BE2C (cell line): ENCODE measurements at regions not wholly inside any gene's neighbourhood (a gene's known extent, or its start where the extent isn't known, plus 50 kb on each side); places are given as distances from the start of the nearest gene placed in this dataset.
A peak's percentile ranks its signal among the peaks of the same experiment; 100 is the strongest.

Source experiments
- DNase-seq: peaks from one replicate; pipeline ENCODE4 v3.0.0-alpha.2; 2020
- H3K27me3 ChIP-seq: fragments of 250-450 bp; sonication (Bioruptor Pico); 2 replicates; pipeline ENCODE4 v1.5.1; 2020; ENCODE audit warnings: mild to moderate bottlenecking
- H3K36me3 ChIP-seq: fragments of 250-450 bp; sonication (Bioruptor Pico); 2 replicates; pipeline ENCODE4 v1.5.1; 2020; ENCODE audit warnings: mild to moderate bottlenecking
- H3K4me1 ChIP-seq: fragments of 250-450 bp; sonication (Bioruptor Pico); 2 replicates; pipeline ENCODE4 v1.5.1; 2020
- H3K4me3 ChIP-seq: 2 replicates; pipeline ENCODE4 v1.5.1; 2011; ENCODE audit warnings: low read depth, low read length
- H3K9me3 ChIP-seq: fragments of 250-450 bp; sonication (Bioruptor Pico); 2 replicates; pipeline ENCODE4 v1.5.1; 2020
- TF ChIP-seq, protein P1 (sequence below): IDR thresholded peaks from 2 replicates; pipeline ENCODE4 v1.5.1; 2012; ENCODE audit warnings: mild to moderate bottlenecking, low read depth, low read length

DNA sequence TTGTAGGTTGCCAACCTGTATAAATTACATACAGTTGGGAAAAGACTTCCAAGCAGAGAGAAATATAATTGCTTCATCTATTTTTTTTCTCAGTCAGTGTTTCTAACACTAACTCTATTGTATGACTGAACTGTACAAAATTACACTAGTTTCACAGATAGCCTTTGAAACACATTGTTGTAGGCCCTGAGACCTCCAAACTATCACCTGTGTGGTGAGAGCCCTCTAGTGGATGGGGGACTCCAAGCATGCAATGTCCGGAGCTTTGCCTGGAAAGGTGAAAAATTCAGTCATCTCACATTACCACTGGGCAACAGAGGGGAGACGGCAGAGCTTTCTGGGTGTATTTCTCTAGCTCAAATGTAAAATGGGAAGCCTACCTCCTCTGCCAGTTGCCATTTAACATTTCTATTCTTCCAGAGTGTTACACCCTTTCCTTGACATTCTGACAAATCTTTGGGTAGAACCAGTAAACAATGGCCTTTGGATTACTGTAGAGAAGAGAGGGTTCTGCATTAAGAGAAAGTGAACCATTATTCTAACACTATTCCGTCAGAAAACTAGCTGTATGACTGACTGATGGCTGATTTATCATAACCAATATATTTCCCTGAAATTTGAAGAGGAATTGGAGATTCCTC lies 212.2 kb downstream of the LYPLAL1 start:
- TF ChIP-seq, protein P1, sequence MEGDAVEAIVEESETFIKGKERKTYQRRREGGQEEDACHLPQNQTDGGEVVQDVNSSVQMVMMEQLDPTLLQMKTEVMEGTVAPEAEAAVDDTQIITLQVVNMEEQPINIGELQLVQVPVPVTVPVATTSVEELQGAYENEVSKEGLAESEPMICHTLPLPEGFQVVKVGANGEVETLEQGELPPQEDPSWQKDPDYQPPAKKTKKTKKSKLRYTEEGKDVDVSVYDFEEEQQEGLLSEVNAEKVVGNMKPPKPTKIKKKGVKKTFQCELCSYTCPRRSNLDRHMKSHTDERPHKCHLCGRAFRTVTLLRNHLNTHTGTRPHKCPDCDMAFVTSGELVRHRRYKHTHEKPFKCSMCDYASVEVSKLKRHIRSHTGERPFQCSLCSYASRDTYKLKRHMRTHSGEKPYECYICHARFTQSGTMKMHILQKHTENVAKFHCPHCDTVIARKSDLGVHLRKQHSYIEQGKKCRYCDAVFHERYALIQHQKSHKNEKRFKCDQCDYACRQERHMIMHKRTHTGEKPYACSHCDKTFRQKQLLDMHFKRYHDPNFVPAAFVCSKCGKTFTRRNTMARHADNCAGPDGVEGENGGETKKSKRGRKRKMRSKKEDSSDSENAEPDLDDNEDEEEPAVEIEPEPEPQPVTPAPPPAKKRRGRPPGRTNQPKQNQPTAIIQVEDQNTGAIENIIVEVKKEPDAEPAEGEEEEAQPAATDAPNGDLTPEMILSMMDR, result peak; percentile 90
- H3K4me1 ChIP-seq, result no peaks in the 10 kb centered on the region
- peak; percentile 57 for DNase-seq

DNA sequence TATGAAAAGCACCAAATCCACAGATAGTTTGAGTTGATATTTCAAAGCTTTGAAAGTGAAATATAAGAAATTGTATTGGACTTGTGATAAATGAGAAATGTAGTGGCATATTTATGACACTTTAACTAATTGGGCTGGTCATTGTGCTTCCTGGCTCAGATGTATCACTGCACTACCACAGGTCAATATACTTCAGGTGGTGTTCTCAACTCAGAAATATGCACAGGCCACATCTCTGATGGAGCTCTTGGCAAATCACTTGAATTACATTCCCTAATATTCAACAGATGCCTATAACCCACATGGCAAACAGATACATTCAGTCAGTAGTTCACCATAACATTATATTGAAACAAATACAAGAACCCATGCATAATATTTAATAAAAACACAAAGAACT lies 209.6 kb downstream of the LYPLAL1 start:
- TF ChIP-seq, protein P1, result no peak
- DNase-seq, result no peak

More for the DNA sequence above, 212.2 kb downstream of the LYPLAL1 start:
- Histone ChIP-seq H3K4me3 (no peak overlapping the region), H3K27me3 (no peaks in the 10 kb centered on the region), H3K36me3 (no peaks in the 10 kb centered on the region), H3K9me3 (no peaks in the 10 kb centered on the region)

DNA sequence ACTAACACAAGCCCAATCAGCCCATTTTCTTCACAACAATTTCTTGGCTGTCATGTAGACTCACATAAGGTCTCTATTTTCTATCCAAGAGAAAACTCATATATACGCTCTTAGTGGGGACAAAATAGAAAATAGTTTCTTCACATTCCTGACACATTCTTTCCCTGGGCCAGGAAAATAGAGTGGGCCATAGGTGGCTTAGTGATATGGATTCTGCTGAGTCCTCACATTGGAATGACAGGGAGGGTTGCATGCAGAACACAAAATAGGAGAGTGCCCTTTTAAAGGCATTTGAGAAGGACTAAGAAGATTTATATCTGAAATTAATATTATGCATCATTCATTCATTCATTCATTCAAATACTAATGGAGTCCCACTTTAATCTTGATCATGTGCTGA lies 207.7 kb downstream of the LYPLAL1 start:
- TF ChIP-seq, protein P1, result no peak
- Histone ChIP-seq H3K9me3 (no peaks in the 10 kb centered on the region), H3K4me1 (no peaks in the 10 kb centered on the region), H3K4me3 (no peak overlapping the region), H3K36me3 (no peaks in the 10 kb centered on the region), H3K27me3 (no peaks in the 10 kb centered on the region)
- no peak for DNase-seq

More for the DNA sequence above, 209.6 kb downstream of the LYPLAL1 start:
- Histone ChIP-seq H3K9me3 (no peaks in the 10 kb centered on the region), H3K4me3 (no peak overlapping the region), H3K27me3 (no peaks in the 10 kb centered on the region), H3K36me3 (no peaks in the 10 kb centered on the region), H3K4me1 (no peaks in the 10 kb centered on the region)

DNA sequence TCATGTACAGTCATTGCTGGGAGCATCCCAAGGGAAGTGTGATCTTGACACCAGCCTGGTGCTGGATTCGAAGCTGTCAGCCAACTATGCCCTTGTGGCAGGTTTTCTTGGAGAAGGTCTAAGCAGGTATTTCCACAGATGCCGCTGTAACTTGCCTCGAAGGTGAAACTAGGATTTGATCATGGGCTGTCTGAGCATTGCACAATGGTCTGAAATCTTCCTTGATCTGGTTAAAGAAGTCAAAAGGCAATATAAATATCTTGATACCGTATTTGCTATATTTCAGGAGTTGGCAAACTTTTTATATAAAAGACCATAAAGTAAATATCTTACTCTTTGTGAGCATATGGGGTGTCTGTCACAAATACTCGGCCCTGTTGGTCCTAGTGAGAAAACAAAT lies 206.8 kb downstream of the LYPLAL1 start:
- H3K4me1 ChIP-seq, result no peaks in the 10 kb centered on the region
- no peaks in the 10 kb centered on the region for H3K9me3 ChIP-seq
- TF ChIP-seq, protein P1, result no peak
- no peak for DNase-seq
- no peaks in the 10 kb centered on the region for H3K36me3 ChIP-seq
- no peak overlapping the region for H3K4me3 ChIP-seq
- no peaks in the 10 kb centered on the region for H3K27me3 ChIP-seq

DNA sequence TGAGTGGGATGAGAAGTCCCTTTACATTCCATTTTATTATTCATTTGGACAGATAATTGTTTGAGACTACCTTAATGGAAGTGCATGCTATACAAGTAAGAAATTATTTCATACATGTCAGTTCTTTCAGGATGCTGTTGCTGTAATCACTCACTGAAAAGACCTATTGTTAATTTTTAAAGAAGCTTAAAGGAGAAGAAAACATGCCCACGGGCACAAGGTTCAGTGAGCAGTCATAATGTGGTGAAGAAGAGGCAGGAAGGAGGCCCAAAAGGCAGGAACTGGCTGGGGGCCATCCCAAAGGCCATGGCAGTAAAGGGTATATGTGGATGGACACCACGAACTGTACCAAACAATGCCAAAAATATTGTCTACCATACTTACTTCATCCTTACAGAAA lies 206.0 kb downstream of the LYPLAL1 start:
- H3K9me3 ChIP-seq, result no peaks in the 10 kb centered on the region
- TF ChIP-seq, protein P1, result no peak
- no peak for DNase-seq
- no peaks in the 10 kb centered on the region for H3K36me3 ChIP-seq
- no peaks in the 10 kb centered on the region for H3K27me3 ChIP-seq
- no peak overlapping the region for H3K4me3 ChIP-seq
- no peaks in the 10 kb centered on the region for H3K4me1 ChIP-seq

DNA sequence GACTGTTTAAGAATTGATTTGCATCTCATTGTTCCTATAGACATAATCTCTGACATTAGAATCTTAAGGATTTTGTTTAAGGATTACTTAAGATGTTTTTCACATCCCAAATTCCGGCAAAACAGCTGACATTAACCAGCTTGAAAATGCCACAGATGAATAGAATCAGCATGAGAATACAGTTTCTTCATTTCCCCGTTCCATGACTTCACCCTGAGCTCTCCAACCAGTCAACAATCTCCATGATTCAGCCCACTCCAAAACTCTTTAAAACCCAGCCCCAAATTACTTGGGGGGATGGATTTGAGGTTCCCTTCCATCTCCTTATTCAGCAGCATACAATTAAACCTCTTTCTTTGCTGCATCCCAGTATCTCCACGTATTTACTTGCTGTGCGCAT lies 201.0 kb downstream of the LYPLAL1 start:
- H3K36me3 ChIP-seq, result no peaks in the 10 kb centered on the region
- no peak overlapping the region for H3K4me3 ChIP-seq
- H3K9me3 ChIP-seq, result no peaks in the 10 kb centered on the region
- H3K4me1 ChIP-seq, result peaks cover 6% of the 10 kb centered on the region; the same call in 1 of the 2 replicates
- TF ChIP-seq, protein P1, result no peak
- no peaks in the 10 kb centered on the region for H3K27me3 ChIP-seq
- DNase-seq, result no peak
